Thyroid gland (tissue), 4 donors: ENCODE measurements at regions not wholly inside any gene's neighbourhood (a gene's known extent, or its start where the extent isn't known, plus 50 kb on each side); places are given as distances from the start of the nearest gene placed in this dataset.

Experiments used
- DNase-seq, 2 donors: peaks; one replicate each; pipeline ENCODE4 v3.0.0-alpha.2; 2019
- H3K27ac ChIP-seq, 3 donors: fragments of 200-600 bp; sonication (generic); 1 replicate in 2 of 3; 2 replicates in 1 of 3; pipeline ENCODE4 v1.5.1; 2016 to 2019; ENCODE audit warnings: mild to moderate bottlenecking in 1 of 3, moderate library complexity in 1 of 3
- H3K27me3 ChIP-seq: fragments of 200-600 bp; sonication (generic); one replicate; pipeline ENCODE4 v1.5.1; 2019
- H3K36me3 ChIP-seq, 2 donors: fragments of 200-600 bp; sonication (generic); one replicate each; pipeline ENCODE4 v1.5.1; 2016 to 2019
- H3K4me1 ChIP-seq, 2 donors: fragments of 200-600 bp; sonication (generic); one replicate each; pipeline ENCODE4 v1.5.1; 2017 to 2019
- H3K4me3 ChIP-seq, 3 donors: fragments of 200-600 bp; sonication (generic); replicated peaks in 1 of 3; 1 replicate in 2 of 3; 2 replicates in 1 of 3; pipeline ENCODE4 v1.5.1; 2016; ENCODE audit warnings: mild to moderate bottlenecking in 1 of 3
- H3K9me3 ChIP-seq: fragments of 200-600 bp; sonication (generic); one replicate; pipeline ENCODE4 v1.5.1; 2017
- POLR2A ChIP-seq, 2 donors: fragments of 450-650 bp; IDR thresholded peaks; one replicate each; pipeline ENCODE4 v1.6.1; 2017; ENCODE audit warnings: antibody characterized with exemption in 2 of 2, mild to moderate bottlenecking in 2 of 2, moderate library complexity in 1 of 2
- WGBS, 2 donors: methylation state at CpG; one replicate each; pipeline ENCODE4 v1.1.5; 2017; 5-methylcytosine and 5-hydroxymethylcytosine counted together
- intact Hi-C: fragments of 100-400 bp; cut with DNase I; formaldehyde crosslinking; loops from one replicate; pipeline ENCODE4 v1.15.1; 2023
- TF ChIP-seq, protein P1 (sequence below), 6 experiments: fragments of 200-600 bp in 3 of 6; fragments of 450-650 bp in 3 of 6; sonication (generic) in 3 of 6; IDR thresholded peaks; one replicate each; pipeline ENCODE4 v1.5.1; 2016 to 2019; ENCODE audit warnings: antibody characterized with exemption in 6 of 6, mild to moderate bottlenecking in 2 of 6, inconsistent platforms in 1 of 6, moderate library complexity in 1 of 6

DNA sequence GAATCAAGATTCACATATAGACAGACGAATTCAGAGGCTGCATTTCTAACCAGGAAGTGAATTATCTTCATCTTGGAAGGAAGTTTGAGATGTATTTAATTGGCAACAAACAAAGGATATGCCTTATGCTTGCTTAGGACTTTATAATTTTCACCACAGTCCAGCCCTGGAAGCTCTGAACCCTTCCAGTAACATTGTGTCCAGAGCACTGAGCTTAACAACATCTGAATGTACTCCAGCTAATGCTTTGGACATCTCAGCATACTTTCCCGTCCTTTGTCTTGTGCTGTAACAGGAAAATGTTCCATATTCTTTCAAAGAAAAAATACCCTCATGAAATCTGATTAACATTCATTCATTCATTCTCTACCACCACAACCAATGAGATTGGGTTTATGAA lies 136.3 kb upstream of the SPATS2L start:
- no peaks in the 10 kb centered on the region for H3K27me3 ChIP-seq
- 81 to 83% methylated on average over 2 of the region's 2 CpGs for WGBS, 2 donors
- no peaks in the 10 kb centered on the region for H3K36me3 ChIP-seq
- intact Hi-C loops: no loop called here
- TF ChIP-seq, protein P1, sequence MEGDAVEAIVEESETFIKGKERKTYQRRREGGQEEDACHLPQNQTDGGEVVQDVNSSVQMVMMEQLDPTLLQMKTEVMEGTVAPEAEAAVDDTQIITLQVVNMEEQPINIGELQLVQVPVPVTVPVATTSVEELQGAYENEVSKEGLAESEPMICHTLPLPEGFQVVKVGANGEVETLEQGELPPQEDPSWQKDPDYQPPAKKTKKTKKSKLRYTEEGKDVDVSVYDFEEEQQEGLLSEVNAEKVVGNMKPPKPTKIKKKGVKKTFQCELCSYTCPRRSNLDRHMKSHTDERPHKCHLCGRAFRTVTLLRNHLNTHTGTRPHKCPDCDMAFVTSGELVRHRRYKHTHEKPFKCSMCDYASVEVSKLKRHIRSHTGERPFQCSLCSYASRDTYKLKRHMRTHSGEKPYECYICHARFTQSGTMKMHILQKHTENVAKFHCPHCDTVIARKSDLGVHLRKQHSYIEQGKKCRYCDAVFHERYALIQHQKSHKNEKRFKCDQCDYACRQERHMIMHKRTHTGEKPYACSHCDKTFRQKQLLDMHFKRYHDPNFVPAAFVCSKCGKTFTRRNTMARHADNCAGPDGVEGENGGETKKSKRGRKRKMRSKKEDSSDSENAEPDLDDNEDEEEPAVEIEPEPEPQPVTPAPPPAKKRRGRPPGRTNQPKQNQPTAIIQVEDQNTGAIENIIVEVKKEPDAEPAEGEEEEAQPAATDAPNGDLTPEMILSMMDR (IDR thresholded peaks at IDR 0.05): no peak
- no peak for TF ChIP-seq POLR2A (IDR thresholded peaks at IDR 0.05)
- no peak for DNase-seq
- no peak overlapping the region for H3K27ac ChIP-seq
- H3K9me3 ChIP-seq: no peaks in the 10 kb centered on the region
- H3K4me3 ChIP-seq: no peak overlapping the region
- no peaks in the 10 kb centered on the region for H3K4me1 ChIP-seq

DNA sequence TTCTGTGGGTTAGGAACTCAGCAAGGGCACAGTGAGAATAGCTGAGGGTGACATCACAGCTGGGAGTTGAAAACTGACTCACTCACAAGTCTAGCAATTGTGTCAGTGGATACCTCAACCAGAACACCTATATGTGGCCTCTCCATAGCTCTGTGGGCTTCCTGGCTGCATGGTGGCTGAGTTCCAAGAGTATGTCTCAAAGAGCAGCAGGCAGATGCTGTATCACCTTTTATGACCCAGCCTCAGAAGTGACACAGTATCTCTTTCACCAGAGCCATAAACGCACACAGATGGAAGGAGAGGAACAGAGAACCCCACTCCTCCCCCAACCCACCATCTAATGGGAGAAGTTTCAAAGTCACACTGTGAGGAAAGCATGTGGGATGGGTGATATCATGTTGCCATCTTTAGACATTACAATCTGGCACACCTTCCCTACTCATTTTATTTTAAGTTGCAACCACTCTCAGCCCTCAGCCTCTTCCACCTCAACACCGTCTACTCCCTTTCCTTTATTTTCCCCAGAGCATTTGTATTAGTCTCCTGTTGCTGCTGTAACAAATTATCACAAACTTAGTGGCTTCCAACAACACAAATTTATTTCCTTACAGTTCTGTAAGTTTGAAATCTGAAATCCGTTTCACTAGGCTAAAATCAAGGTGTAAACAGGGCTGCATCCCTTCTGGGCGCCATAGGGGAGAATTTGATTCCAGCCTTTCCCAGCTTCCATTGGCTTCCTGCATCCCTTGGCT lies 134.6 kb upstream of the SPATS2L start:
- Histone ChIP-seq H3K4me1 (no peaks in the 10 kb centered on the region), H3K36me3 (no peaks in the 10 kb centered on the region), H3K4me3 (no peak overlapping the region), H3K27ac (no peak overlapping the region), H3K27me3 (no peaks in the 10 kb centered on the region), H3K9me3 (no peaks in the 10 kb centered on the region)
- no peak for DNase-seq
- TF ChIP-seq POLR2A (IDR thresholded peaks at IDR 0.05): no peak
- TF ChIP-seq, protein P1 (IDR thresholded peaks at IDR 0.05): no peak
- WGBS, 2 donors: 69 to 74% methylated on average over 4 of the region's 4 CpGs
- intact Hi-C loops: no loop called here

DNA sequence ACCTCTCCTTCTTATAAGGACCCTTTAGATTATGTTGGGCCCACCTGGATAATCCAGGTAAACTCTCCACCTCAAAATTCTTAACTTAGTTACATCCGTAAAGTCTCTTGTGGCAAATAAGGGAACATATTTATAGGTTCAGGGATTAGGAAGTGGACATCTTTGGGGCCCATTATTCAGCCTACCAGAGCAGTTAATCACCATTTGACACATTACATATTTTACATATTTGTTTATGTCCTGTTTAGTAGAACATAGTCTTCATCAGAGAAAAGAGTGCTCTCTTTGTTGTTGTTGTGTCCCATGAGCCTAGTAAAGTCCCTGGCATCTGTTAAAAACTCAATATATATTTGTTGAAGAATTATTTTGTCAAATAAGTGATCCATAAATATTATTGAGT lies 134.0 kb upstream of the SPATS2L start:
- DNase-seq: no peak
- H3K27ac ChIP-seq: no peak overlapping the region
- H3K4me3 ChIP-seq: no peak overlapping the region
- 97 to 100% methylated on average over 1 of the region's 1 CpG for WGBS, 2 donors
- H3K36me3 ChIP-seq: no peaks in the 10 kb centered on the region
- H3K4me1 ChIP-seq: no peaks in the 10 kb centered on the region
- TF ChIP-seq, protein P1 (IDR thresholded peaks at IDR 0.05): no peak
- no peak for TF ChIP-seq POLR2A (IDR thresholded peaks at IDR 0.05)
- intact Hi-C loops: no loop called here
- no peaks in the 10 kb centered on the region for H3K27me3 ChIP-seq
- no peaks in the 10 kb centered on the region for H3K9me3 ChIP-seq

DNA sequence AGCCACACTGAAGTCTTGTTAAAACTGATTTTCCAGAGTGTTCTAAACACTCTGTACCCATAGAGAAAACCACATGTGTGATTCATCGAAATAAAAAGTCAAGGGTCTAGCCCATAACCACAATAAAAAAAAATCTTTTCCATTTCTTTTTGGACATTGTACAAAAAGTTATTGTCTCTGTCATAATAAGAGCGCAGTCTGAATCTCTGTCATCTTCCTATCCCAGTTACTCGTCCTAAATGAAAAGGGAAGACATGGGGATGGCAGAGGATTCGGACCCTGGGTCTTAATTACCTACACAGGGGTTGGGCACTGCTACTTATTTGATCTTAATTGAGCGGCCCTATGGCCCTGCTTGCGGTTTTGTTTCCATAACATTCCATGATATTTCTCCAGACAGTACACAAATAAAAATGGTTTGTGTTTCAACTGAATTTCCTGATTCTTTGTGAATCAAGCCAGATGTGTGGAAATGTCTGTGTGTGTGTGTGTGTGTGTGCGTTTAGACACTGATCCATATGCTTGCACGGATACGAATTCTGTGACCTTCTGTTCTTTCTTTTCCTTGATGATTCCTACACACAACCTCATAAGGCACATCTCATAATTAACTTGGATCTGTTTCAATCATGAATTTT lies 133.4 kb upstream of the SPATS2L start:
- TF ChIP-seq, protein P1 (IDR thresholded peaks at IDR 0.05): no peak
- no peak for TF ChIP-seq POLR2A (IDR thresholded peaks at IDR 0.05)
- Histone ChIP-seq H3K9me3 (no peaks in the 10 kb centered on the region), H3K27me3 (no peaks in the 10 kb centered on the region), H3K4me3 (no peak overlapping the region), H3K27ac (no peak overlapping the region), H3K4me1 (no peaks in the 10 kb centered on the region), H3K36me3 (no peaks in the 10 kb centered on the region)
- no peak for DNase-seq
- intact Hi-C loops: no loop called here
- 77 to 87% methylated on average over 9 of the region's 9 CpGs for whole genome bisulfite sequencing, 2 donors

DNA sequence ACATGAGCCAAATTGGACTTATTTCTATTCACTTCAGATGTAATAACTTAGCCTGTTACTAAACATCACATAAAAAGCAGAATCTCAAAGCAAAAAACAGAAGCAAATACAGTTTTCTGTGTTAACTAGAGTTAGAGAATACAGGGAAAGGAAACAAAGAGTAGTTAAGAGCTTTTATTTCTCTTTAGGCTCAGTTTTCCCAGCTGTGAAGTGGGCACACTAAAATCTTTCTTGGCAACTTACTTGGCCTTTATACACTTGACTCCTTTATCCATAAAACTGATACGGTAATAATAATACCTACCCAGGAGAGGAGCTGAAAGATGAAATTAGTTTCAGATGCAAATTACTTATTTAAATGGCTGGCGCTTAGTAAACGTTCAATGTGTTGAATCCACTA lies 132.8 kb upstream of the SPATS2L start:
- Histone ChIP-seq H3K27me3 (no peaks in the 10 kb centered on the region), H3K27ac (no peak overlapping the region), H3K36me3 (no peaks in the 10 kb centered on the region), H3K4me1 (no peaks in the 10 kb centered on the region), H3K4me3 (no peak overlapping the region), H3K9me3 (no peaks in the 10 kb centered on the region)
- no peak for DNase-seq
- TF ChIP-seq POLR2A (IDR thresholded peaks at IDR 0.05): no peak
- intact Hi-C loops: no loop called here
- 90 to 93% methylated on average over 3 of the region's 3 CpGs for WGBS, 2 donors
